T-helper 1 cell treated with Interleukin-12 subunit alpha and Interleukin-12 subunit beta and Interleukin-4 antibody, amounts not matched to agents 30 μg/mL and 1 μg/mL, for 36 hours (primary cell): ENCODE measurements at regions not wholly inside any gene's neighbourhood (a gene's known extent, or its start where the extent isn't known, plus 50 kb on each side); places are given as distances from the start of the nearest gene placed in this dataset.
"Not testable (repeated sequence)": the region's sequence is repeated elsewhere in the genome, so short reads cannot be mapped to it uniquely, and the experiment has no call there.

Experiments
- H3K27ac Mint-ChIP-seq: one replicate; pipeline ENCODE4 v1.8.0; 2021; ENCODE audit warnings: mild to moderate bottlenecking, mixed read lengths
- H3K27me3 Mint-ChIP-seq: one replicate; pipeline ENCODE4 v1.8.0; 2021; ENCODE audit warnings: low read depth, mixed read lengths
- H3K36me3 Mint-ChIP-seq: one replicate; pipeline ENCODE4 v1.8.0; 2021; ENCODE audit warnings: low read depth, mixed read lengths
- H3K4me1 Mint-ChIP-seq: one replicate; pipeline ENCODE4 v1.8.0; 2021; ENCODE audit warnings: low read depth, mixed read lengths
- H3K4me3 Mint-ChIP-seq: one replicate; pipeline ENCODE4 v1.8.0; 2021; ENCODE audit warnings: mild to moderate bottlenecking, moderate library complexity, mixed read lengths
- H3K9me3 Mint-ChIP-seq: one replicate; pipeline ENCODE4 v1.8.0; 2021; ENCODE audit warnings: mixed read lengths

GRCh38 chr12:115374480-115375185 lies 690.7 kb upstream of the TBX3 start:
- Mint-ChIP-seq H3K4me1 (peaks cover 8% of the 10 kb centered on the region), H3K36me3 (no peaks in the 10 kb centered on the region), H3K27me3 (no peaks in the 10 kb centered on the region), H3K4me3 (no peak overlapping the region), H3K9me3 (peaks cover 40% of the 10 kb centered on the region), H3K27ac (peak overlapping the region; percentile 38)

- peaks cover 8% of the 10 kb centered on the region for H3K4me1 Mint-ChIP-seq
- H3K27ac Mint-ChIP-seq: no peak overlapping the region
- peaks cover 32% of the 10 kb centered on the region for H3K9me3 Mint-ChIP-seq
- H3K4me3 Mint-ChIP-seq: no peak overlapping the region
- H3K27me3 Mint-ChIP-seq: no peaks in the 10 kb centered on the region
- no peaks in the 10 kb centered on the region for H3K36me3 Mint-ChIP-seq
These were observed 687.7 kb upstream of the TBX3 start for GRCh38 chr12:115371711-115372110.

GRCh38 chr12:115370650-115371049 lies 686.7 kb upstream of the TBX3 start:
- Mint-ChIP-seq H3K27me3 (no peaks in the 10 kb centered on the region), H3K36me3 (no peaks in the 10 kb centered on the region), H3K4me3 (no peak overlapping the region), H3K9me3 (peaks cover 31% of the 10 kb centered on the region), H3K4me1 (peaks cover 8% of the 10 kb centered on the region), H3K27ac (no peak overlapping the region)

- H3K27me3 Mint-ChIP-seq: no peaks in the 10 kb centered on the region
- peaks cover 27% of the 10 kb centered on the region for H3K9me3 Mint-ChIP-seq
- H3K4me1 Mint-ChIP-seq: peaks cover 5% of the 10 kb centered on the region
- no peaks in the 10 kb centered on the region for H3K36me3 Mint-ChIP-seq
- H3K4me3 Mint-ChIP-seq: no peak overlapping the region
- H3K27ac Mint-ChIP-seq: no peak overlapping the region
These were observed 686.2 kb upstream of the TBX3 start for GRCh38 chr12:115370207-115370606.

GRCh38 chr12:115366277-115366676 lies 682.3 kb upstream of the TBX3 start:
- H3K27me3 Mint-ChIP-seq, H3K4me3 Mint-ChIP-seq, H3K9me3 Mint-ChIP-seq, H3K36me3 Mint-ChIP-seq, H3K27ac Mint-ChIP-seq, H3K4me1 Mint-ChIP-seq: not testable (repeated sequence)

- H3K4me1 Mint-ChIP-seq, H3K9me3 Mint-ChIP-seq, H3K27ac Mint-ChIP-seq, H3K4me3 Mint-ChIP-seq, H3K36me3 Mint-ChIP-seq, H3K27me3 Mint-ChIP-seq: not testable (repeated sequence)
These were observed 681.8 kb upstream of the TBX3 start for GRCh38 chr12:115365765-115366164.

- peaks cover 7% of the 10 kb centered on the region for H3K9me3 Mint-ChIP-seq
- H3K36me3 Mint-ChIP-seq: no peaks in the 10 kb centered on the region
- H3K4me1 Mint-ChIP-seq: no peaks in the 10 kb centered on the region
- no peak overlapping the region for H3K27ac Mint-ChIP-seq
- no peak overlapping the region for H3K4me3 Mint-ChIP-seq
- H3K27me3 Mint-ChIP-seq: no peaks in the 10 kb centered on the region
These were observed 680.9 kb upstream of the TBX3 start for GRCh38 chr12:115364921-115365320.

GRCh38 chr12:115362339-115362976 lies 678.5 kb upstream of the TBX3 start:
- Mint-ChIP-seq H3K4me3 (no peak overlapping the region), H3K36me3 (no peaks in the 10 kb centered on the region)

GRCh38 chr12:115357681-115358080 lies 673.7 kb upstream of the TBX3 start:
- H3K27ac Mint-ChIP-seq: no peak overlapping the region
- no peaks in the 10 kb centered on the region for H3K36me3 Mint-ChIP-seq
- H3K4me1 Mint-ChIP-seq: no peaks in the 10 kb centered on the region
- no peaks in the 10 kb centered on the region for H3K27me3 Mint-ChIP-seq
- H3K9me3 Mint-ChIP-seq: peaks cover 8% of the 10 kb centered on the region
- H3K4me3 Mint-ChIP-seq: no peak overlapping the region

More at GRCh38 chr12:115362339-115362976, 678.5 kb upstream of the TBX3 start:
- Mint-ChIP-seq H3K27ac (no peak overlapping the region), H3K27me3 (no peaks in the 10 kb centered on the region), H3K4me1 (no peaks in the 10 kb centered on the region), H3K9me3 (peaks cover 5% of the 10 kb centered on the region)

GRCh38 chr12:115355301-115355700 lies 671.3 kb upstream of the TBX3 start:
- Mint-ChIP-seq H3K36me3 (no peaks in the 10 kb centered on the region), H3K27me3 (no peaks in the 10 kb centered on the region), H3K4me3 (no peak overlapping the region), H3K27ac (no peak overlapping the region), H3K9me3 (peaks cover 5% of the 10 kb centered on the region), H3K4me1 (no peaks in the 10 kb centered on the region)

GRCh38 chr12:115354007-115354890 lies 670.3 kb upstream of the TBX3 start:
- Mint-ChIP-seq H3K36me3 (no peaks in the 10 kb centered on the region), H3K27ac (peak overlapping the region; percentile 74), H3K27me3 (no peaks in the 10 kb centered on the region), H3K4me1 (no peaks in the 10 kb centered on the region), H3K9me3 (peaks cover 5% of the 10 kb centered on the region), H3K4me3 (peak overlapping the region; percentile 65)

GRCh38 chr12:115353467-115353866 lies 669.5 kb upstream of the TBX3 start:
- Mint-ChIP-seq H3K36me3 (no peaks in the 10 kb centered on the region), H3K9me3 (peaks cover 5% of the 10 kb centered on the region), H3K27me3 (no peaks in the 10 kb centered on the region), H3K4me3 (no peak overlapping the region), H3K4me1 (no peaks in the 10 kb centered on the region), H3K27ac (no peak overlapping the region)

- no peaks in the 10 kb centered on the region for H3K27me3 Mint-ChIP-seq
- H3K4me3 Mint-ChIP-seq: no peak overlapping the region
- H3K9me3 Mint-ChIP-seq: peaks cover 2% of the 10 kb centered on the region
- no peaks in the 10 kb centered on the region for H3K36me3 Mint-ChIP-seq
- no peak overlapping the region for H3K27ac Mint-ChIP-seq
- H3K4me1 Mint-ChIP-seq: no peaks in the 10 kb centered on the region
These were observed 667.6 kb upstream of the TBX3 start for GRCh38 chr12:115351514-115352077.

GRCh38 chr12:115349711-115350110 lies 665.7 kb upstream of the TBX3 start:
- Mint-ChIP-seq H3K27me3 (no peaks in the 10 kb centered on the region), H3K4me1 (no peaks in the 10 kb centered on the region), H3K36me3 (no peaks in the 10 kb centered on the region), H3K4me3 (no peak overlapping the region), H3K27ac (no peak overlapping the region), H3K9me3 (no peaks in the 10 kb centered on the region)
